WI38 (cell line): ENCODE measurements at regions not wholly inside any gene's neighbourhood (a gene's known extent, or its start where the extent isn't known, plus 50 kb on each side); places are given as distances from the start of the nearest gene placed in this dataset.

Source experiments
- H3K4me3 ChIP-seq: 2 replicates; pipeline ENCODE4 v1.5.1; 2011; ENCODE audit warnings: low read depth, mild to moderate bottlenecking, control low read depth, low read length
- CTCF ChIP-seq: IDR thresholded peaks from 2 replicates; pipeline ENCODE4 v1.5.1; 2012; ENCODE audit warnings: low read depth, mild to moderate bottlenecking, control low read depth, low read length

DNA sequence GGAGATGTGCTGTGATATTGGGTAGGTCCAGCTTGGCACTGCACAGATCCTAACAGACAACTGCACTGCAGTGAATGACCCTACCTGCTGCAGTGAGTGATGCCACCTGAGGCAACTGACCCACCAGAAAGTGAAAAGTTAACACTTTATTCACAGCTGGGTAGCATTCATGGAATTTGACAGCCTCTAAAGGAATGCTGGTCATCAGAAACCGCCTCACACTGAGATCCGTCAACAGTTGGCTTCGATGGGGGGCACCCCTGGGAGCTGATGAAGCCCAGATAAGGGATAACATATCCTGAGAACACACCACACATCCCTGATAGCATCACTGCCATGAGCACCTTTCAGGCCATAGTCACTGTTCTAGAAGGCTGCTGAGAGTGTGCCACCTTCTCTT lies 272.4 kb upstream of the CRY1 start:
- no peak overlapping the region for H3K4me3 ChIP-seq
- no peak for TF ChIP-seq CTCF

GRCh38 chr12:107366322-107366721 lies 273.0 kb upstream of the CRY1 start:
- H3K4me3 ChIP-seq: no peak overlapping the region
- TF ChIP-seq CTCF: no peak

DNA sequence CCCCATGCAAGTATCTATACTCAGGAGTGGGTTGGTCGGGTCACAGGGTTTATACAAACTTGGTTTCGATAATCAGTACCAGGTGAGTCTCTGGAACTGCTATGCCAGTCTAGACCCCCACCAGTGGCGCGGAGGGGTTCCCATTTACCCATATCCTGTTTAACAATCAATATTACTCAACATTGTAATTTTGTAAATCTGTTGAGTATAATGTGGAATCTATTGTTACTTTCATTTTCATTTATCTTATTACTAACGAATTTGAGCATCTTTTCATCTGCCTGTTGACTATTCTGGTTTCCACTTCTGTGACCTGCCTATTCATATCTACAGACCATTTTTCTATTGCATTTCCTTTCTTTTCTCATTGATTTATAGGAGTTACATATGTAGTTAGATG lies 275.2 kb upstream of the CRY1 start:
- H3K4me3 ChIP-seq: no peak overlapping the region
- no peak for TF ChIP-seq CTCF

- TF ChIP-seq CTCF: no peak
- no peak overlapping the region for H3K4me3 ChIP-seq
Measured at GRCh38 chr12:107369006-107369405, 275.7 kb upstream of the CRY1 start.

- no peak for TF ChIP-seq CTCF
- H3K4me3 ChIP-seq: no peak overlapping the region
Measured at GRCh38 chr12:107369679-107370078, 276.3 kb upstream of the CRY1 start.

GRCh38 chr12:107372229-107372658 lies 278.9 kb upstream of the CRY1 start:
- H3K4me3 ChIP-seq: no peak overlapping the region
- TF ChIP-seq CTCF: no peak

DNA sequence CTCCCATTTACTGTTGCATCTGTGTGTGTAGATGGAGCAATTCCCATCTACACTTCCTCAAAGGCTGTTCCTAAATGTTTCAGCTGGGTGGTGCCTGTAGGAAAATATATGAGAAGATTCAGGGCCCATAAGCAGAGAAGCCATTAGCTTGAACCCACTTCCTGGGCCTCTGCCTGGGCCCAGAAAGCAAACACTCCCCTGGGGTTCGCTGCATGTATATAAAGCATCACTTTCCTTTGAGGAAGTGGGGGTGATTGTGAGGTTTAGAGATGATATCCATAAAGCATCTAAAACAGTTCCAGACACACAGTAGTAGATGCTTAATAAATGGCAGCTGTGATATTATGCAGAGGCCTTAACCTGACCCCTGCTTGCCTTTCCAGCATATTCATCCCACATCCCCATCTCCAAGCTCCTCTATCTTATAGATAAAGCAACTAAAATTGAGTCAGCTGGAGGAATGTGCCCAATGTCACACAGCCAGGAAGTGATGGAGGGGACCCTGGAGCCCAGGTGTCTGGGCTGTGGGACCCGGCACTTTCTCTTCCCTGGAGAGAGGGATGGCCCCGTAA lies 280.0 kb upstream of the CRY1 start:
- TF ChIP-seq CTCF: no peak
- H3K4me3 ChIP-seq: no peak overlapping the region
